SK-N-SH treated with all-trans-retinoic acid at 6 μM for 48 hours (cell line): ENCODE measurements at regions not wholly inside any gene's neighbourhood (a gene's known extent, or its start where the extent isn't known, plus 50 kb on each side); places are given as distances from the start of the nearest gene placed in this dataset.

ENCODE experiments used
- ATAC-seq: fragments of 200-7000 bp; cut with Tn5 transposase; 3 replicates; pipeline ENCODE4 v1.9.1; 2020; ENCODE audit warnings: mild to moderate bottlenecking, moderate library complexity
- ARNTL ChIP-seq: fragments of 450-650 bp; formaldehyde crosslinking; IDR thresholded peaks from 2 replicates; pipeline ENCODE4 v1.5.0; 2020; ENCODE audit warnings: low read depth, mild to moderate bottlenecking, moderate library complexity, borderline replicate concordance
- BACH2 ChIP-seq: fragments of 250-450 bp; sonication (Bioruptor Pico); IDR thresholded peaks from 2 replicates; pipeline ENCODE4 v1.9.0; 2021; ENCODE audit warnings: mild to moderate bottlenecking, borderline replicate concordance
- CSDC2 ChIP-seq: fragments of 250-450 bp; sonication (Bioruptor Pico); IDR thresholded peaks from 2 replicates; pipeline ENCODE4 v1.5.0; 2020; ENCODE audit warnings: mild to moderate bottlenecking, moderate library complexity
- ESRRG ChIP-seq: fragments of 250-450 bp; sonication (Bioruptor Pico); IDR thresholded peaks from 2 replicates; pipeline ENCODE4 v1.6.1; 2021; ENCODE audit warnings: mild to moderate bottlenecking
- GLIS3 ChIP-seq: fragments of 250-450 bp; sonication (Bioruptor Pico); IDR thresholded peaks from 2 replicates; pipeline ENCODE4 v1.5.0; 2020; ENCODE audit warnings: mild to moderate bottlenecking, moderate library complexity
- ISL1 ChIP-seq: fragments of 250-450 bp; sonication (Bioruptor Pico); IDR thresholded peaks from 2 replicates; pipeline ENCODE4 v2.1.2; 2022; ENCODE audit warnings: mild to moderate bottlenecking, moderate library complexity
- OSR1 ChIP-seq: fragments of 250-450 bp; sonication (Bioruptor Pico); IDR thresholded peaks from 2 replicates; pipeline ENCODE4 v1.8.0; 2022; ENCODE audit warnings: moderate library complexity, mild to moderate bottlenecking, inconsistent platforms
- PPARA ChIP-seq: fragments of 250-450 bp; sonication (Bioruptor Pico); IDR thresholded peaks from 2 replicates; pipeline ENCODE4 v1.5.0; 2020; ENCODE audit warnings: mild to moderate bottlenecking, borderline replicate concordance
- RARB ChIP-seq: fragments of 250-450 bp; sonication (Bioruptor Pico); IDR thresholded peaks from 2 replicates; pipeline ENCODE4 v1.8.0; 2021; ENCODE audit warnings: mild to moderate bottlenecking, moderate library complexity
- SNAI2 ChIP-seq: fragments of 250-450 bp; sonication (Bioruptor Pico); IDR thresholded peaks from 2 replicates; pipeline ENCODE4 v1.5.0; 2020; ENCODE audit warnings: mild to moderate bottlenecking, moderate library complexity
- TCF4 ChIP-seq: fragments of 250-450 bp; sonication (Bioruptor Pico); IDR thresholded peaks from 2 replicates; pipeline ENCODE4 v1.8.0; 2021; ENCODE audit warnings: mild to moderate bottlenecking, moderate library complexity, borderline replicate concordance
- TOX ChIP-seq: fragments of 250-450 bp; sonication (Bioruptor Pico); IDR thresholded peaks from 2 replicates; pipeline ENCODE4 v1.8.0; 2021; ENCODE audit warnings: mild to moderate bottlenecking, moderate library complexity, borderline replicate concordance
- ZC3H10 ChIP-seq: fragments of 250-450 bp; sonication (Bioruptor Pico); IDR thresholded peaks from 2 replicates; pipeline ENCODE4 v1.5.1; 2021; ENCODE audit warnings: mild to moderate bottlenecking, moderate library complexity
- ZFP30 ChIP-seq: fragments of 450-650 bp; formaldehyde crosslinking; IDR thresholded peaks from 2 replicates; pipeline ENCODE4 v1.5.0; 2022; ENCODE audit warnings: mild to moderate bottlenecking, moderate library complexity
- ZNF565 ChIP-seq: fragments of 450-650 bp; formaldehyde crosslinking; conservative IDR thresholded peaks from 2 replicates; pipeline ENCODE4 v1.5.0; 2020; ENCODE audit warnings: low read depth, mild to moderate bottlenecking, moderate library complexity
- ZNF70 ChIP-seq: fragments of 450-650 bp; formaldehyde crosslinking; IDR thresholded peaks from 2 replicates; pipeline ENCODE4 v1.5.0; 2020; ENCODE audit warnings: mild to moderate bottlenecking, moderate library complexity
- ZNF8 ChIP-seq: fragments of 450-650 bp; formaldehyde crosslinking; IDR thresholded peaks from 2 replicates; pipeline ENCODE4 v1.5.0; 2020; ENCODE audit warnings: mild to moderate bottlenecking, moderate library complexity
- TF ChIP-seq, protein P1 (sequence below): fragments of 250-450 bp; sonication (Bioruptor Pico); IDR thresholded peaks from 2 replicates; pipeline ENCODE4 v1.5.1; 2020; ENCODE audit warnings: low read depth, mild to moderate bottlenecking, moderate library complexity
- TF ChIP-seq, protein P2 (sequence below): fragments of 250-450 bp; sonication (Bioruptor Pico); IDR thresholded peaks from 2 replicates; pipeline ENCODE4 v1.5.0; 2020; ENCODE audit warnings: mild to moderate bottlenecking, moderate library complexity
- TF ChIP-seq, protein P3 (sequence below): fragments of 250-450 bp; sonication (Bioruptor Pico); IDR thresholded peaks from 2 replicates; pipeline ENCODE4 v1.5.1; 2021; ENCODE audit warnings: mild to moderate bottlenecking, moderate library complexity

DNA sequence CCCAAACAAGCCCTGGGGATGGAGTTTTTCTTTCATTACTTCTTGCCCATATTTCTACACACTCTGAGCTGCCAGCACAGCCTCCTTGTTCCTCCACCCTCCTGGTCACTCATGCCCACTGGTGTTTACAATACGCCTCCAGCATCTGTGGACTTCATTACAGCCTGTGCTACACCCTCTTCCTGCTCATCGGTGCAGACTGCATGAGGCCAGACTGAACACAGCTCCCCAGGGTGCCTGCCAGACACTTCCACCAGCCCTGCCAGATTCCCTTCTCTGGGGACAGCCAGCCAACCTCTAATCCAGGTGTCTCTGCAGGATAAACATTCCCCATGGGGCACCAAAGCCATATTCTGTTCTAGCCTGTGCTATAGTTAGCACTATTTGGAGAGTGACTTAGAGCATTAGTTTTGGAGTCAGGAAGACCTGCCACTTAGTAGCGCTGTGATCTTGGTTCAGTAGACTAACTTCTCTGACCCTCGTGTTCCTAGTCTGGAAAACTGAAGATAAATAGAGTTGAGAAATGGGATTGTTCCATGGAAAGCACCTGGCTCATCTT is 163.8 kb upstream of the KLF4 start (continued):
- TF ChIP-seq CSDC2 (CRISPR knock-in tag), result no peak
- TF ChIP-seq GLIS3 (CRISPR knock-in tag), result no peak
- TF ChIP-seq ARNTL (CRISPR knock-in tag), result no peak

DNA sequence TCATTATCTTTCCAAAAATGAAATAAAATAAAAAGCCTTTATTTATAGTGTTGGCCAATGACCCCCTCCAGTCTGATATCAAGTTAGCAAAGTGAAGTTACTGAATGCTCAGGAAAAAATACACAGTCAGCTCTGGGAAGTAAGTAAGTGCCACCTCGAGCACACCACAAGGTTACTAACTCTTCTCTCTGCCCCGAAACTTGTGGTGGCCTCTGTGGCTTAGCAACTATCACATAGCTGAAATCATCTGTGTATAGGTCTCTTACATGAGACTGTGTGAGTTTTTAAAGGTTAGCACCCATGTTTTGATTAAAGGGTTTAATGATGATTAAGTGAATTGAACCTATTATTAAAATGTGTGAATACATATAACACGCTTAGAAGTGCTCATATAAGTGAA is 161.4 kb upstream of the KLF4 start:
- TF ChIP-seq CSDC2 (CRISPR knock-in tag) (no peak), TOX (CRISPR knock-in tag) (no peak), ESRRG (CRISPR knock-in tag) (no peak), ZC3H10 (CRISPR knock-in tag) (no peak), ZNF70 (CRISPR knock-in tag) (no peak), RARB (CRISPR knock-in tag) (no peak), OSR1 (CRISPR knock-in tag) (no peak), BACH2 (CRISPR knock-in tag) (no peak), TCF4 (CRISPR knock-in tag) (no peak)
- TF ChIP-seq, protein P1, sequence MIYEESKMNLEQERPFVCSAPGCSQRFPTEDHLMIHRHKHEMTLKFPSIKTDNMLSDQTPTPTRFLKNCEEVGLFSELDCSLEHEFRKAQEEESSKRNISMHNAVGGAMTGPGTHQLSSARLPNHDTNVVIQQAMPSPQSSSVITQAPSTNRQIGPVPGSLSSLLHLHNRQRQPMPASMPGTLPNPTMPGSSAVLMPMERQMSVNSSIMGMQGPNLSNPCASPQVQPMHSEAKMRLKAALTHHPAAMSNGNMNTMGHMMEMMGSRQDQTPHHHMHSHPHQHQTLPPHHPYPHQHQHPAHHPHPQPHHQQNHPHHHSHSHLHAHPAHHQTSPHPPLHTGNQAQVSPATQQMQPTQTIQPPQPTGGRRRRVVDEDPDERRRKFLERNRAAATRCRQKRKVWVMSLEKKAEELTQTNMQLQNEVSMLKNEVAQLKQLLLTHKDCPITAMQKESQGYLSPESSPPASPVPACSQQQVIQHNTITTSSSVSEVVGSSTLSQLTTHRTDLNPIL (CRISPR knock-in tag), result no peak
- TF ChIP-seq, protein P2, sequence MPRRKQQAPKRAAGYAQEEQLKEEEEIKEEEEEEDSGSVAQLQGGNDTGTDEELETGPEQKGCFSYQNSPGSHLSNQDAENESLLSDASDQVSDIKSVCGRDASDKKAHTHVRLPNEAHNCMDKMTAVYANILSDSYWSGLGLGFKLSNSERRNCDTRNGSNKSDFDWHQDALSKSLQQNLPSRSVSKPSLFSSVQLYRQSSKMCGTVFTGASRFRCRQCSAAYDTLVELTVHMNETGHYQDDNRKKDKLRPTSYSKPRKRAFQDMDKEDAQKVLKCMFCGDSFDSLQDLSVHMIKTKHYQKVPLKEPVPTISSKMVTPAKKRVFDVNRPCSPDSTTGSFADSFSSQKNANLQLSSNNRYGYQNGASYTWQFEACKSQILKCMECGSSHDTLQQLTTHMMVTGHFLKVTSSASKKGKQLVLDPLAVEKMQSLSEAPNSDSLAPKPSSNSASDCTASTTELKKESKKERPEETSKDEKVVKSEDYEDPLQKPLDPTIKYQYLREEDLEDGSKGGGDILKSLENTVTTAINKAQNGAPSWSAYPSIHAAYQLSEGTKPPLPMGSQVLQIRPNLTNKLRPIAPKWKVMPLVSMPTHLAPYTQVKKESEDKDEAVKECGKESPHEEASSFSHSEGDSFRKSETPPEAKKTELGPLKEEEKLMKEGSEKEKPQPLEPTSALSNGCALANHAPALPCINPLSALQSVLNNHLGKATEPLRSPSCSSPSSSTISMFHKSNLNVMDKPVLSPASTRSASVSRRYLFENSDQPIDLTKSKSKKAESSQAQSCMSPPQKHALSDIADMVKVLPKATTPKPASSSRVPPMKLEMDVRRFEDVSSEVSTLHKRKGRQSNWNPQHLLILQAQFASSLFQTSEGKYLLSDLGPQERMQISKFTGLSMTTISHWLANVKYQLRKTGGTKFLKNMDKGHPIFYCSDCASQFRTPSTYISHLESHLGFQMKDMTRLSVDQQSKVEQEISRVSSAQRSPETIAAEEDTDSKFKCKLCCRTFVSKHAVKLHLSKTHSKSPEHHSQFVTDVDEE (CRISPR knock-in tag), result no peak
- ATAC-seq, result no peak

DNA sequence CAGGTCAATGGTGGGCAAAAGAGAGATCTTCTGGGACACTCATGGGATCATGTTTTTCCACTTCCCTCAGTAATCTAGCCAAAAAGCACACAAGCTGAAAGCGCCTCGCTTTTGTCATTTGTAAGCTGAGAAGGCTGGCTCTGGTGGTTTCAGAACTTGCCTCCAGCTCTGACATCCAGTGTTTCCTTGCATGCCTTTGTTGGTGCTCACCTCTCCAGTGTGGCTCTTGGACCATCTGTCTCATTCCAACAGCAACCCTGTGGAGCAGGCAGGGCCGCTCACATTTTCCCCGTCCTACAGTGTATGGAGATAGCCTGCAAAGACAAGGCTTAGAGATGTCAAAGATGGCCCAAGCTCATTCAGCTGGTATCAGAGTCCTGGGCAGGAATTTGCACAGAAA is 160.8 kb upstream of the KLF4 start:
- ATAC-seq, result no peak
- TF ChIP-seq RARB (CRISPR knock-in tag), result no peak
- no peak for TF ChIP-seq ZNF565 (CRISPR knock-in tag)
- no peak for TF ChIP-seq PPARA
- TF ChIP-seq ZFP30, result no peak
- TF ChIP-seq ESRRG (CRISPR knock-in tag), result no peak
- TF ChIP-seq, protein P2 (CRISPR knock-in tag), result no peak
- TF ChIP-seq TOX (CRISPR knock-in tag), result no peak
- TF ChIP-seq ISL1 (CRISPR knock-in tag), result no peak
- TF ChIP-seq, protein P3, sequence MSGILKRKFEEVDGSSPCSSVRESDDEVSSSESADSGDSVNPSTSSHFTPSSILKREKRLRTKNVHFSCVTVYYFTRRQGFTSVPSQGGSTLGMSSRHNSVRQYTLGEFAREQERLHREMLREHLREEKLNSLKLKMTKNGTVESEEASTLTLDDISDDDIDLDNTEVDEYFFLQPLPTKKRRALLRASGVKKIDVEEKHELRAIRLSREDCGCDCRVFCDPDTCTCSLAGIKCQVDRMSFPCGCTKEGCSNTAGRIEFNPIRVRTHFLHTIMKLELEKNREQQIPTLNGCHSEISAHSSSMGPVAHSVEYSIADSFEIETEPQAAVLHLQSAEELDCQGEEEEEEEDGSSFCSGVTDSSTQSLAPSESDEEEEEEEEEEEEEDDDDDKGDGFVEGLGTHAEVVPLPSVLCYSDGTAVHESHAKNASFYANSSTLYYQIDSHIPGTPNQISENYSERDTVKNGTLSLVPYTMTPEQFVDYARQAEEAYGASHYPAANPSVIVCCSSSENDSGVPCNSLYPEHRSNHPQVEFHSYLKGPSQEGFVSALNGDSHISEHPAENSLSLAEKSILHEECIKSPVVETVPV (CRISPR knock-in tag), result no peak
- no peak for TF ChIP-seq SNAI2
- no peak for TF ChIP-seq ZNF8 (CRISPR knock-in tag)
- no peak for TF ChIP-seq BACH2 (CRISPR knock-in tag)
- no peak for TF ChIP-seq CSDC2 (CRISPR knock-in tag)

DNA sequence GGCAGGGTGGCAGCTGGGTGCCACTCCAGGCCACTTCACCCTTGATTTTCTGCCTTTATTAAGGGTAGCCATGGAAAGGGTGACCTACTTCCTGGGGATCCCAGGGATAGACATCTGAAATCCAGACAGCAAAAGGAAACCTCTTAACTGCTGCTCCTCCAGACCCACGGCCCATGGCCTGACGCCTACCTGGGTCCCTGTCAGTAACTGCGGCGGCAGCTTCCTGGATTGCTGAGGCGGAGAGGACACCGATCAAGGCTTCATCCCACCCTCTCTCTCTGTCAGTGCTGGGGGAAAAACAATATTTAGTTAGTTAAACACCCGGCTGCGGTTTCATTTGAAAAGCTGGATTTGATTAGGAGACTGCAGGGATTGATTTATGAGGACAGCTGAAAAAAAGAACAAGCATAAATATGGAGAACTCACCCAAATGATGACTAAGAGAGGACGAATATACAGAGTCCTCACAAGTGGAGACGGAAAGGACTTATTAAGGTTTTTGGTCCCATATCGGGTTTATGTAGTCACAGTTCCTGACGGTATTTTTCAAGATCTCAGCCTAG is 158.7 kb upstream of the KLF4 start:
- ATAC-seq, result peak; percentile 61
- TF ChIP-seq GLIS3 (CRISPR knock-in tag) (no peak), ZNF70 (CRISPR knock-in tag) (no peak)
